Sigmoid colon (tissue), 4 donors: ENCODE measurements at regions not wholly inside any gene's neighbourhood (a gene's known extent, or its start where the extent isn't known, plus 50 kb on each side); places are given as distances from the start of the nearest gene placed in this dataset.

Source experiments
- CTCF ChIP-seq, 4 experiments: fragments of 450-650 bp in 3 of 4; fragments of 200-600 bp in 1 of 4; IDR thresholded peaks; one replicate each; pipeline ENCODE4 v1.5.1; 2016 to 2019; ENCODE audit warnings: antibody characterized with exemption in 4 of 4, mild to moderate bottlenecking in 3 of 4, moderate library complexity in 2 of 4
- EP300 ChIP-seq, 4 donors: sonication (generic); formaldehyde crosslinking; IDR thresholded peaks; one replicate each; pipeline ENCODE4 v1.6.1; 2017; ENCODE audit warnings: antibody characterized with exemption in 4 of 4
- POLR2A ChIP-seq, 2 donors: fragments of 450-650 bp; IDR thresholded peaks; one replicate each; pipeline ENCODE4 v1.6.1; 2016; ENCODE audit warnings: antibody characterized with exemption in 2 of 2, mild to moderate bottlenecking in 2 of 2, moderate library complexity in 2 of 2
- POLR2AphosphoS5 ChIP-seq, 4 donors: sonication (generic); formaldehyde crosslinking; IDR thresholded peaks; one replicate each; pipeline ENCODE4 v1.6.1; 2017; ENCODE audit warnings: antibody characterized with exemption in 4 of 4

GRCh38 chr7:35889870-35890269, 89.0 kb downstream of the SEPTIN7 start:
- TF ChIP-seq CTCF (IDR thresholded peaks at IDR 0.05), result no peak
- no peak for TF ChIP-seq POLR2AphosphoS5 (IDR thresholded peaks at IDR 0.05)
- TF ChIP-seq POLR2A (IDR thresholded peaks at IDR 0.05), result no peak
- TF ChIP-seq EP300 (IDR thresholded peaks at IDR 0.05), result no peak
